Stimulated activated memory B cell treated with anti-CD40 and anti-IgM and Interleukin-4, amounts not matched to agents 10 μg/mL and 1 μg/mL and 100 μg/mL, for 72 hours (primary cell): ENCODE measurements at regions not wholly inside any gene's neighbourhood (a gene's known extent, or its start where the extent isn't known, plus 50 kb on each side); places are given as distances from the start of the nearest gene placed in this dataset.
"Not testable (repeated sequence)": the region's sequence is repeated elsewhere in the genome, so short reads cannot be mapped to it uniquely, and the experiment has no call there.

ENCODE experiments used
- ATAC-seq: fragments of 150-1000 bp; cut with Tn5 transposase; 2 replicates; pipeline ENCODE4 v1.10.0; 2021
- H3K27ac Mint-ChIP-seq: one replicate; pipeline ENCODE4 v1.8.0; 2022; ENCODE audit warnings: mild to moderate bottlenecking, mixed read lengths
- H3K27me3 Mint-ChIP-seq: one replicate; pipeline ENCODE4 v1.8.0; 2022; ENCODE audit warnings: mixed read lengths
- H3K36me3 Mint-ChIP-seq: one replicate; pipeline ENCODE4 v1.8.0; 2022; ENCODE audit warnings: mixed read lengths
- H3K4me1 Mint-ChIP-seq: one replicate; pipeline ENCODE4 v1.8.0; 2022; ENCODE audit warnings: mixed read lengths
- H3K4me3 Mint-ChIP-seq: one replicate; pipeline ENCODE4 v1.8.0; 2022; ENCODE audit warnings: mild to moderate bottlenecking, moderate library complexity, mixed read lengths
- H3K9me3 Mint-ChIP-seq: one replicate; pipeline ENCODE4 v1.8.0; 2022; ENCODE audit warnings: mixed read lengths

DNA sequence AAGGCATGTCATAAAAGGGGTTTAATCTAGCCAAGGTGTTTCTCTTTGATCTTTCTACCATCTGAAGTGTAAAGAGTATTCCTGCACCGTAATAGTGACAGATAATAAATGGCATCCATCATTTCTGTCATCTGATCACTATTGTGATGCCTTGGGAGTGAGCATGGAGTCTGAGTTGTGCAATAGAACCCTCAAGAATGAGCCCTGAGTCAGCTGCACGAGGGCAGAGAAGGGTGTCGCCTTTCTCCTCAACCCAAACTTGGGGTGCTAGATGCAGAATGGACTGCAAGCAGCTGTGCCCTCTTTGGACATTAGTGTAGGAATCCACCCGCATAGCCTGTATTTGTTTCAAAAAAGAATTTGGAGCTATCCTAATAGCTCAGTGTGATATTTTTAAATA, 115.2 kb downstream of the ZNF37A start:
- H3K4me1 Mint-ChIP-seq, result no peaks in the 10 kb centered on the region
- H3K9me3 Mint-ChIP-seq, result peaks cover 2% of the 10 kb centered on the region
- ATAC-seq, result no peak
- H3K27ac Mint-ChIP-seq, result no peak overlapping the region
- H3K36me3 Mint-ChIP-seq, result no peaks in the 10 kb centered on the region
- H3K4me3 Mint-ChIP-seq, result no peak overlapping the region
- no peaks in the 10 kb centered on the region for H3K27me3 Mint-ChIP-seq

DNA sequence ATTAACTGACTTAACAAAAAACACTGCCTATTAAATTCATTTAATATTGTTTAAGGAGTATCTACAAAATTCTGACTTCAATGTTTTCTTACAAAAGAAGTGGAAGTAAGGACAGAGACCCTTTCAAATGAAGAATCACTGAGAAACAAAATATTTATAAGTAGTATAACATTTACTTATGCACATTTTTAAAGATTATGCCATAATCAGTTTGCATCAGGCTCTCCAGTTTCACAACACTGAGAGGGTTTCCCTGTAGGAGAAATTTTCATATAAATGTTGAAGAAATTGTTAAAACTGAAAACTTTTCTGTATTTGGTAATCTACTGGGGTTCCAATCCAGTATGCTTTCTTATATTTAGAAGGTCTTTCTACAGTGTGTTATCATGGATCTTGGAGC, 115.6 kb downstream of the ZNF37A start:
- ATAC-seq, result not testable (repeated sequence)

DNA sequence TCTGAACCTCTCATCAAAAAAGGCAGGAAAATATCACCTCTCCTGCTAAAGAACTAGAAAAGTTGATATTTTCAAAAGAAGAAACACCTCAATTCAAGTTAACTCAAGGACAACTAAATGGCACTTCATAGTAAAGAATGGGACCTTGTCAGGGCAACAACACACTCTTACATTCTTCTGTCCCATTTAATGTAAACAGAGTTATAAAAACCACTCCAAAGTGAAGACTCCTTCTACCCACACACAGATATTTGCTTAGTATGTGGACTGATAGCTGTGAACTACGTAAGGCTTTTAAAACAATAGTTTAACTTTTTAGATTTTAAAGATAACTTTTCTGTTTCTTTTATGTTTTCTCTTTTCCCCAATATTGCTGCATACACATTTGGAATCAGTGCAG, 118.3 kb downstream of the ZNF37A start:
- no peaks in the 10 kb centered on the region for H3K27me3 Mint-ChIP-seq
- no peak overlapping the region for H3K27ac Mint-ChIP-seq
- H3K4me1 Mint-ChIP-seq, result no peaks in the 10 kb centered on the region
- no peaks in the 10 kb centered on the region for H3K36me3 Mint-ChIP-seq
- no peaks in the 10 kb centered on the region for H3K9me3 Mint-ChIP-seq
- no peak for ATAC-seq
- H3K4me3 Mint-ChIP-seq, result no peak overlapping the region

More for the DNA sequence above, 115.6 kb downstream of the ZNF37A start:
- not testable (repeated sequence) for H3K36me3 Mint-ChIP-seq, H3K9me3 Mint-ChIP-seq, H3K4me3 Mint-ChIP-seq, H3K27ac Mint-ChIP-seq, H3K4me1 Mint-ChIP-seq, H3K27me3 Mint-ChIP-seq

DNA sequence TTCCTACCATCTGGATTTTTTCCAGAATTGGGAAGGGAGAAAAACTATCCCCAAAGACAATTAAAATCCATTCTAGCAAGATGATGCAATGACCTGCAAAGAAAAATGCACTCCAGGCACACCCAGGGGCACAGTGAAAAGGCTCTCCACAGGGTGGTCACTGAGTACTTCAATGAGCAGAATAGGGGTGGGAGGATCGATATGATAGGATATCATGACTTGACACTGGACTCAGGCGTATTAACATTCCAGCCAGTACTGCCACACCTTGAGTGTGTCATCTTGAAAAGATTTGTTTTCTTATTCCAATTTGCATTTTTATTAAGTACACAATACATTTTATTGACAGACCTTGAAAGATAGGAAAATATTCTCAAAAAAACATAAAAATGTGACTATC, 132.2 kb downstream of the ZNF37A start:
- no peaks in the 10 kb centered on the region for H3K27me3 Mint-ChIP-seq
- no peak overlapping the region for H3K4me3 Mint-ChIP-seq
- H3K4me1 Mint-ChIP-seq, result no peaks in the 10 kb centered on the region
- H3K36me3 Mint-ChIP-seq, result no peaks in the 10 kb centered on the region
- ATAC-seq, result no peak
- no peak overlapping the region for H3K27ac Mint-ChIP-seq
- peaks cover 11% of the 10 kb centered on the region for H3K9me3 Mint-ChIP-seq

DNA sequence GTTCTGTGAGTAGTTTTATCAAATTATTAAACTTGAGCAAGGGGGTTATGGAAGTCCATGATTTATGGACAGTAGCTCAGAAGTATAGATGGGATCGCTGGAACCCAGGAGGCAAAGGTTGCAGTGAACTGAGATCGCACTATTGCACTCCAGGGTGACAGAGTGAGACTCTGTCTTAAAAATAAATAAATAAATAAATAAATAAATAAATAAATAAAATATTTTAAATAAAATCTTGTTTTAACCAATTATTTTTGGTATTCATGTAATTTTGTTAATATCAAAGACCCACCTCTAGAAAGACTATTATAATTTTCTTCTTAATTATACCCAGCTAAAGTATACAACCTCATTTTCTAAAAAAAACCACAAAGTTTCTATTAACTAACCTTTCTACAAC, 134.3 kb downstream of the ZNF37A start:
- Mint-ChIP-seq H3K36me3 (no peaks in the 10 kb centered on the region), H3K27ac (no peak overlapping the region), H3K4me1 (no peaks in the 10 kb centered on the region), H3K9me3 (peaks cover 8% of the 10 kb centered on the region), H3K4me3 (no peak overlapping the region), H3K27me3 (no peaks in the 10 kb centered on the region)
- ATAC-seq, result no peak

DNA sequence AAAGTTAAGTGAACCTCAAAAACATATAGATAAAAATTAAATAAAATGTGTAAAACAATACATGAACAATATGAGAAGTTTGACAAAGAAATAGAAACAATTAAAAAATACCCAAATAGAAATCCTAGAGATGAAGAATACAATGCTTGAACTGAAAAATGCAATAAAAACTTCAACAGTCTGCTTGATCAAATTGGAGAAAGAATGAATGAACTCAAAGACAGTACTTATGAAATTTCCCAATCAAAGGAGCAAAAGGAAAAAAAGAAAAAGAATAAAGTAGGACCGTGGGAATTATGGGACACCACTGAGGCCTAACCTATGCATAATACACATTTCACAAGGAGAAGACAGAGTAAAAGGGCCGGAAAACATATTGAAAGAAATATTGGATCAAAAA, 144.3 kb downstream of the ZNF37A start:
- ATAC-seq, H3K9me3 Mint-ChIP-seq: not testable (repeated sequence)

DNA sequence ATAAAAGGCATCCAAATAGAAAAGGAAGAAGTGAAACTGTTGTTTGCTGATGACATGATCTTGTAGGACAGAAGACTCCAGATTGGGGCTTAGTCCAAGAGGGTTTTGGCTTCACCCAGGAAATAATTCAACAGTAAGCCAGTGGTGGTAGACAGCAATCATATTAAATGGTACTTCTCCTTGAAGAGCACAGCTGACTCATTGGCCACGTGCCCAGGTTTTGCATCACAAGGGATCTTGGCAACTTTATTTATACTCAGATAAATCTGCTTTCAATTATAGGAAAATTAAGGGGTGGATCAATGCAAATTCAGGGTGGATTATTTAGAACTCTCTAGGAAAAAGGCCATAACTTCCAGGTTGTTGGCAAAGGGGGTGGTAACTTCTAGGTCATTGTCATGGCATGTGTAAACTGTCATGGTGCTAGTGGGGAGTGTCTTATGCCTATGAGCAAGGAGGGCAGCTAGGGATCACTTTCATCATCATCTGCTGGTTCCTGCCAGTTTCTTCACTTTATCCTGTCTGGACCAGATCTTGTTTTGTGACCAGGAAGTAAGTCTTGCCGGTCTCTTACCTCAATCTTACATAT, 148.0 kb downstream of the ZNF37A start:
- not testable (repeated sequence) for H3K4me1 Mint-ChIP-seq, H3K27ac Mint-ChIP-seq, ATAC-seq, H3K27me3 Mint-ChIP-seq, H3K36me3 Mint-ChIP-seq, H3K4me3 Mint-ChIP-seq
- peaks cover 15% of the 10 kb centered on the region for H3K9me3 Mint-ChIP-seq

More for the DNA sequence above, 144.3 kb downstream of the ZNF37A start:
- H3K4me3 Mint-ChIP-seq, H3K27me3 Mint-ChIP-seq, H3K27ac Mint-ChIP-seq, H3K4me1 Mint-ChIP-seq, H3K36me3 Mint-ChIP-seq: not testable (repeated sequence)

DNA sequence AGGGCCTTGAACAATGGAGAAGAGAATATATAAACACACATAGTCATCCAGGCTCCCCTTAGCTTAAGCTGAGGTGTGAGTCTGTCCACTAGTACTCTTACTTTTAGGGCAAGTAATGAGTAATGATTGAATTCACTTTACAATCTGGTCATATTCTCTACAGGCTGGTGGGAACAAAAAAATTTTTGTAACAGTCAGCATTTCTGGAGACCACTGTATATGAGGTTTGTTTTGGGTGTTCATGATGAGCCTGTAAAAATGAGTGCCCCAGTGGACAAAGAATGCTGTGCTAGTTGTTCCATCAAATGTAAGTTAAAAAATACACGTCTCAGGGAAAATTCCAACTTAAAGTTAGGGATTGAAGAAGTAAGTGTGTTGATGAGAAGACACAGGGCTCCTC, 154.0 kb downstream of the ZNF37A start:
- peaks cover 27% of the 10 kb centered on the region for H3K9me3 Mint-ChIP-seq
- not testable (repeated sequence) for H3K4me3 Mint-ChIP-seq, ATAC-seq, H3K27ac Mint-ChIP-seq, H3K27me3 Mint-ChIP-seq, H3K4me1 Mint-ChIP-seq, H3K36me3 Mint-ChIP-seq

DNA sequence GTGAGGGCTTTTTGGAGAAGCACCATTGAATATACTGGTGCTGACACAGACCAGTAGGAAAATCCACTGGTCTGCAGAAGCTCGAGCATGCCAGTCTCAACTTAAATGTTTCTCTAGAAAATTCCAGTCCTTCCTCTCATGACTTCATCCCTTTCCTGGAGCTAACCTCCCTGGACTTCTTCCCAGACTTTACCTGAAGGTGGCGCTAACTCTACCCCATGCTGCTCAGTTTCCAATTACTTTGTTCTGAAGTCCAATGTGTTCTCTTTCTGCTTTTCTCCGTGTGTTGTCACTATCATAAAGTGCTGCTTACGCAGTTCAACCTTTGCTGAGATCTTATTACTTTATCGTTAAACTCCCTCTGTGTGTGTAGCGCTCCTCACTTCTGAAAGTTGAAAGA, 158.4 kb downstream of the ZNF37A start:
- not testable (repeated sequence) for H3K27ac Mint-ChIP-seq, H3K27me3 Mint-ChIP-seq, ATAC-seq, H3K4me1 Mint-ChIP-seq, H3K36me3 Mint-ChIP-seq, H3K4me3 Mint-ChIP-seq
- H3K9me3 Mint-ChIP-seq, result peaks cover 25% of the 10 kb centered on the region

DNA sequence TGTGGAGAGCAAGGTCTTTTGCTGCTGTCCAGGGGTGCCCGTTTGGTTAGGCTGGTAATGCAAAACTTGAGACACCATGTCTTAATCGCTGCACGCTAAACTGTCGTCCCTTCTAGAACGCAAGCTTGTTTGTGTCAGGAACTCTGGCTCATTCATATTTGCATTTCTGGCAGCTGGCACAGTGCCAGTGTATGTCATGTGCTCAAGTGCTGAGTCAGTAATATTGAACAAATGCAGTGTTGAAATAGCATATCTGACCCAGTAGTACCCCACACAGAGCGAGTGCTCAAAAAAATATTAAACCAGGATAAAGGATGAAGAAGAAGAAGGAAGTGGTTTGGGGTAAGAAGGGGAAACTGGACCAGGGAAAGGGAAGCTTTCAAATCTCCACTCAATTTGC, 173.4 kb downstream of the ZNF37A start:
- not testable (repeated sequence) for ATAC-seq, H3K36me3 Mint-ChIP-seq, H3K27ac Mint-ChIP-seq, H3K4me3 Mint-ChIP-seq, H3K9me3 Mint-ChIP-seq, H3K27me3 Mint-ChIP-seq, H3K4me1 Mint-ChIP-seq

DNA sequence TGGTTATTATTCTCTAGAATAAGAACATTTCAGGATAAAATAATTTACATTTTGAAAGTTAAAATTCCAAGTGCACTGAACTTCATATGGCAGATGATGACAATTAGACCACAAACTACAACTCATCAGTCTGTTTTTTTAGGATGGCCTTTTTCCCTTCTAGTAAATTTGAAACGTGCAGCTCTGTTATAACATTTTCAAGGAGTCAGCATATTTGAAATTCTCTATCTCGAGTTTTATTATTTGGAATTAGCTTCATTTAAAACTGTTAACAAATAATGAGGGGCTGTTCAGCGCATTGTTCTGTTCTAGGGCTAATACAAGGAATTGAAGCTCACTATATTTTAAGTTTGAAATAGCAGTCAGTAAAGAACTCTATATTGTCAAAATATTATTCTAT, 176.9 kb downstream of the ZNF37A start:
- not testable (repeated sequence) for H3K4me3 Mint-ChIP-seq, H3K27ac Mint-ChIP-seq, ATAC-seq, H3K27me3 Mint-ChIP-seq, H3K9me3 Mint-ChIP-seq, H3K36me3 Mint-ChIP-seq, H3K4me1 Mint-ChIP-seq

DNA sequence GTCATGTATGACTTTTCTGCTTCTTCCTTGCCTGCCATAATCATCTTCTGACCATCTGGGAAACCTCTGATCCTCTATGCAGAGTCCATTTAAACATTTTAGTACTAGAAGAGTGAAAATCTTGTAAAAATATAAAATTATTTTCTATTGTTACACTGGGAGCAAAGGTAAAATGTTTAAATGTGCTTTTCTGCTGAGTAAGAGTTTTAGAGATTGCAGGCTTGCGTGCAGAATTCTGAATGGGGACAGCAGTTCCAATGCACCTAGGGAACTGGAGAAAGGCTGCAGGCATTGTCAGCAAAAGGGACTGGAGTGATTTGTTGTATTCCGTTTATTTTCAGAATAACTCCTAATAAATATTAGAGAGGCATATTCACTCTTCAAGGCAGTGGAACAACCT, 180.7 kb downstream of the ZNF37A start:
- ATAC-seq, H3K4me1 Mint-ChIP-seq, H3K27me3 Mint-ChIP-seq, H3K4me3 Mint-ChIP-seq, H3K27ac Mint-ChIP-seq, H3K36me3 Mint-ChIP-seq, H3K9me3 Mint-ChIP-seq: not testable (repeated sequence)

DNA sequence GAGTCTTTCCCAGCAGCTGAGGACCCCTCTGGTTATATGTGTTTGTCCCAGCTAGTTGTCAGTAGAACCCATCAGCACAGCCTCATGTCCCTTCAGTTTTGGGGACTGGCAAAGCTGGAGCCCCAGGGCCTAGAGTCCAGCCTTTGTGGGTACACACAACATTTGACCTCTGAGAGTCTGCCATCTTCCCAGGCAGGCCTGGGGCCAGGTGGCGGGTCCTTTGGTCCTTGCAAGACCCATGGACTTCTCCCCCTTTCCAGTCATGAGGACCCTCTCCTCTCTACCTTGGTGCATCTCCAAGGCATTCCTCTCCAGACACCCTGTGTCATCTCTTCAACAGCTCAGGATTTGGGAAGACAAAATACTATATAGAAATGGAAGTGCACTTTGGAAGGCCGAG, 198.4 kb downstream of the ZNF37A start:
- not testable (repeated sequence) for ATAC-seq, H3K4me3 Mint-ChIP-seq, H3K27me3 Mint-ChIP-seq, H3K27ac Mint-ChIP-seq, H3K4me1 Mint-ChIP-seq, H3K9me3 Mint-ChIP-seq, H3K36me3 Mint-ChIP-seq

DNA sequence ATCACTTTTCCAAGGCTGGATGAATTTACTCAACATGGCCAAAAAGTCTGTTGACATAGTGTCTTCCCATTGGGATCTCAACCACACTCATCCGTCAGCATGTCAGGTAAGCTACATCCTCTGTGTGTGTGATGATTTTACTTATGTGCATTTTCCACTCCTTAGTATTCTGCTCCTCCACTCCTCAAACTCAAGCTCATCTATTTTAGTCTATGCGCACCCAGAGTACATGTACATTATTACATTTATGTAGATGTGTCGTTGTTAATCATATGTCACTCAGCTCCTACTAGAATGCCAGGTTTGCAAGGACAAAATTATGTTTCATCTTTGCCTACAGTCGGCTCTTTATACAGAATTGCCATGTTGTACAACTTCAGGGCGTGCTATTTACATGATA, 216.0 kb downstream of the ZNF37A start:
- not testable (repeated sequence) for H3K4me1 Mint-ChIP-seq, ATAC-seq, H3K27me3 Mint-ChIP-seq, H3K9me3 Mint-ChIP-seq, H3K4me3 Mint-ChIP-seq, H3K36me3 Mint-ChIP-seq, H3K27ac Mint-ChIP-seq

DNA sequence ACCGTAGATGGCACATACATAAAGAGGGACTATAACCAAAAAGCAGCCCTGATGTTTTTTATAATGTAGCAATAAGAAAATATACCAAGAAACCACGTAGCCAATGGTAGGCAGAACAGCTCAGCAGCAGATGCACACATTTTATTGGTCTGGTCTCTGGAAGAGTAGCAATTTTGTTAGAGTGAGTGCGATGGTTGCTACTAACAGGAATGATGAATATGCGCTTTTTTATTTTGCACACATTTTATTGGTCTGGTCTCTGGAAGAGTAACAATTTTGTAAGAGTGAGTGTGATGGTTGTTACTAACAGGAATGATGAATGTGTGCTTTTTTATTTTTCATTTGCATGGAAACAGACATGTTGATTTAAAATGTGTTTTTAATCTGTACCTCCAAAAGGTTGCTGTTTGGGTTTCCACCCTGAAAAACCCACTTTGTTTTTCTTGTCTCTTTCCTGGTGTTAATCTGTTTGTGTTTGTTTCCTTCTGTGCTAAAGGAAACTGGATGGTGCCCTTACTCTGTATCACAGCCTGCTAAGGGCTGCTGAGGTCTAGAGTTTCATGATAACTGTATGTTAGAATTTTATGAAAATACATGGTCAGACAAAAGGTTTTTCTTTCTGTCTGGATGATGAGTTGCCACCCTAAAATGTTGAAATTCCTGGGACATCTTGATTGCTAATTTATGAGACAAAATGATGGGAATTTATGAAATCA, 221.1 kb downstream of the ZNF37A start:
- not testable (repeated sequence) for H3K27ac Mint-ChIP-seq, H3K36me3 Mint-ChIP-seq, H3K9me3 Mint-ChIP-seq, H3K27me3 Mint-ChIP-seq, H3K4me1 Mint-ChIP-seq, H3K4me3 Mint-ChIP-seq, ATAC-seq

DNA sequence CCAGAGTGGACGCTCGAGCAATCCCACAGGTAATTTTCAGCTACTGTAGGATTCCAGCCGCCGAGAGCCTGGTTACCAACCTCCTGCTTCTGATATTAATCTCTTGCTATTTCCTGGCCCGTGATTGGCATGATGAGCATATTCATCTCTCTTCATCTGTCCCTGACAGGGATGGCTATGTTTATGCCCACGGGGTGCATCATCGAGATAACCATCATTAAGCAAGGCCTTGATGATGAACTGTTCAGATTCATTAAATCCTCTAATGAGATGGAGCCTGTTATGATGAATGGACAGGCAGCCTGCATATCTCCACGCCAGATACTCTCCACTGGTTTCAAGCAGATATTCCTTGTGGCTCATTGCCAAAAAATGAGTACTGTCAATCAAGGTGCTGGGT, 227.3 kb downstream of the ZNF37A start:
- not testable (repeated sequence) for H3K4me1 Mint-ChIP-seq, H3K9me3 Mint-ChIP-seq, ATAC-seq, H3K27ac Mint-ChIP-seq, H3K4me3 Mint-ChIP-seq, H3K27me3 Mint-ChIP-seq, H3K36me3 Mint-ChIP-seq

DNA sequence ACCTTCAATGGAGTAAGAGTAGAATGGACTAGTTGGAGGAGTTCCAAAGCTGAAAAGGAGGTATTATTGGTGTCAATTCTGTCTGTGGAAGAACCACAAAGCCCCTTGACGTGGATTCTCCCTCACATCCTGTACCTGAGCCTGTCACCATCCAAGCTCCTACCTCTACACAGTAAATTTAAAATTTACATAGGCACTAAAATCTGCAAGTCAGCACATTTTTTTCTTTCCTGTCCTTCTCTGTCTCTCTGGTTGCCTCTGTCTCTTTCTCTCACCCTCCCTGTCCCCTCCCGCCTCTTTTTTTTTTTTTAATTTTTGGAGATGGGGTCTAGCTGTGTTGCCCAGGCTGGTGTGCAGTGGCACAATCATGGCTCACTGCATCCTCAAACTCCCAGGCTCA, 236.2 kb downstream of the ZNF37A start:
- not testable (repeated sequence) for H3K4me3 Mint-ChIP-seq, H3K27ac Mint-ChIP-seq, H3K4me1 Mint-ChIP-seq, H3K36me3 Mint-ChIP-seq, H3K27me3 Mint-ChIP-seq, H3K9me3 Mint-ChIP-seq, ATAC-seq
